HepG2 (cell line): ENCODE measurements at regions not wholly inside any gene's neighbourhood (a gene's known extent, or its start where the extent isn't known, plus 50 kb on each side); places are given as distances from the start of the nearest gene placed in this dataset.

Experiments used
- ATAC-seq: fragments of 200-7000 bp; cut with Tn5 transposase; 3 replicates; pipeline ENCODE4 v1.9.1; 2020; ENCODE audit warnings: mild to moderate bottlenecking, moderate library complexity
- BruUV-seq: library from RNA; stranded (reverse); fragments of 400-500 nt; replicated peaks from 2 replicates; lab custom pipeline; 2021; lab: Mats Ljungman, UMichigan
- CTCF ChIA-PET: fragments of 300-600 bp; formaldehyde crosslinking; extraction: SDS; loops from one replicate; lab custom pipeline; 2021; ENCODE audit warnings: low total read pairs, inconsistent platforms, low intra/inter-chr PET ratio; lab: Yijun Ruan, JAX
- POLR2A ChIA-PET: fragments of 350-600 bp; sonication (Branson Sonifier 250); formaldehyde crosslinking; loops from one replicate; lab custom pipeline; 2020; ENCODE audit warnings: antibody characterized with exemption, inconsistent platforms; lab: Yijun Ruan, JAX
- DNase-seq: peaks from one replicate; pipeline ENCODE4 v3.0.0-alpha.2; 2015; ENCODE audit warnings: low spot score
- FAIRE-seq: peaks from 3 replicates; lab custom pipeline; 2011; peaks lifted over from hg19 to GRCh38; lab: Jason Lieb, UNC
- H2AFZ ChIP-seq: one replicate; pipeline ENCODE4 v1.6.1; 2011; ENCODE audit warnings: low read length, inconsistent platforms
- H3K27ac ChIP-seq: fragments of 300-600 bp; 3 replicates; pipeline ENCODE4 v1.8.0; 2011; ENCODE audit warnings: mixed run types, mild to moderate bottlenecking, mixed read lengths, low read length, inconsistent platforms; ENCODE audit not compliant: insufficient read depth; ENCODE audit errors: extremely low read length
- H3K27me3 ChIP-seq, 2 experiments: fragments of 200-600 bp in 1 of 2; 2 replicates in 1 of 2; 3 replicates in 1 of 2; pipeline versions ENCODE4 v1.6.0 to v1.8.0; 2011; ENCODE audit warnings: low read length in 2 of 2, mild to moderate bottlenecking in 2 of 2, moderate library complexity in 2 of 2, inconsistent platforms in 1 of 2; ENCODE audit not compliant: insufficient read depth in 2 of 2, control insufficient read depth in 1 of 2
- H3K36me3 ChIP-seq, 2 experiments: fragments of 200-600 bp in 1 of 2; replicated peaks in 1 of 2; 2 replicates in 1 of 2; 3 replicates in 1 of 2; pipeline versions ENCODE4 v1.5.1 to v1.8.0; 2011; ENCODE audit warnings: low read length in 2 of 2, inconsistent platforms in 1 of 2; ENCODE audit not compliant: insufficient read depth in 2 of 2, control insufficient read depth in 1 of 2
- H3K4me1 ChIP-seq: 2 replicates; pipeline ENCODE4 v1.5.1; 2012; ENCODE audit warnings: low read length, inconsistent platforms; ENCODE audit not compliant: insufficient read depth
- H3K4me2 ChIP-seq: 2 replicates; pipeline ENCODE4 v1.6.0; 2011; ENCODE audit warnings: low read depth, low read length, inconsistent platforms
- H3K4me3 ChIP-seq, 3 experiments: fragments of 200-600 bp in 1 of 3; sonication (generic), shearing (Covaris generic) in 1 of 3; replicated peaks in 1 of 3; 2 replicates each; pipeline ENCODE4 v1.5.1; 2011 to 2016; ENCODE audit warnings: low read length in 3 of 3, inconsistent platforms in 2 of 3, low read depth in 2 of 3, mild to moderate bottlenecking in 2 of 3, control low read depth in 1 of 3, mixed read lengths in 1 of 3; ENCODE audit not compliant: insufficient read depth in 1 of 3
- H3K79me2 ChIP-seq: one replicate; pipeline ENCODE4 v1.6.1; 2011; ENCODE audit warnings: low read length, inconsistent platforms; ENCODE audit not compliant: insufficient read depth
- H3K9ac ChIP-seq: 2 replicates; pipeline ENCODE4 v1.6.0; 2011; ENCODE audit warnings: mild to moderate bottlenecking, low read depth, low read length, inconsistent platforms; ENCODE audit not compliant: insufficient read depth
- H3K9me3 ChIP-seq: 2 replicates; pipeline ENCODE4 v1.5.1; 2012; ENCODE audit warnings: mild to moderate bottlenecking, low read length
- H4K20me1 ChIP-seq: 2 replicates; pipeline ENCODE4 v1.6.0; 2011; ENCODE audit warnings: inconsistent platforms, mild to moderate bottlenecking, low read length, moderate library complexity; ENCODE audit not compliant: insufficient read depth
- CEBPG ChIP-seq: IDR thresholded peaks from 2 replicates; pipeline ENCODE4 v1.6.1; 2016
- CERS6 ChIP-seq: sonication (generic); formaldehyde crosslinking; IDR thresholded peaks from 2 replicates; pipeline ENCODE4 v1.5.0; 2020; ENCODE audit warnings: missing genetic modification reagents
- HMGA1 ChIP-seq: sonication (generic); formaldehyde crosslinking; conservative IDR thresholded peaks from 2 replicates; pipeline ENCODE4 v1.4.0; 2020; ENCODE audit warnings: missing genetic modification reagents
- HNRNPUL1 ChIP-seq: fragments of 200-400 bp; formaldehyde crosslinking; IDR thresholded peaks from 2 replicates; pipeline ENCODE4 v1.6.1; 2017; ENCODE audit warnings: low read depth, mild to moderate bottlenecking, low read length, moderate library complexity
- MAFF ChIP-seq: IDR thresholded peaks from 2 replicates; pipeline ENCODE4 v1.6.1; 2011; ENCODE audit warnings: low read depth, low read length, improper control_type of control experiment
- MAFK ChIP-seq, 2 experiments: IDR thresholded peaks in 1 of 2; conservative IDR thresholded peaks in 1 of 2; 2 replicates each; pipeline ENCODE4 v1.6.1; 2011; ENCODE audit warnings: improper control_type of control experiment in 2 of 2, low read length in 2 of 2
- SOX13 ChIP-seq, 3 experiments: fragments of 450-650 bp in 1 of 3; sonication (generic) in 1 of 3; formaldehyde crosslinking in 1 of 3; IDR thresholded peaks in 2 of 3; conservative IDR thresholded peaks in 1 of 3; 2 replicates each; pipeline versions ENCODE4 v1.5.0 to v1.6.1; 2016 to 2020; ENCODE audit warnings: antibody characterized with exemption in 1 of 3, mild to moderate bottlenecking in 1 of 3, missing compliant biosample characterization in 1 of 3, missing genetic modification reagents in 1 of 3, moderate library complexity in 1 of 3
- ZNF24 ChIP-seq: fragments of 450-650 bp; IDR thresholded peaks from 2 replicates; pipeline ENCODE4 v1.6.1; 2017; ENCODE audit warnings: antibody characterized with exemption, mild to moderate bottlenecking
- ZNF292 ChIP-seq: sonication (generic); formaldehyde crosslinking; IDR thresholded peaks from 2 replicates; pipeline ENCODE4 v1.8.1; 2022; ENCODE audit warnings: mild to moderate bottlenecking, low read depth, missing genetic modification reagents, borderline replicate concordance
- WGBS: methylation state at CpG from one replicate; pipeline ENCODE4 v1.1.6; 2017; ENCODE audit warnings: low lambda C conversion rate; 5-methylcytosine and 5-hydroxymethylcytosine counted together
- in situ Hi-C: cut with HindIII; loops from 2 replicates; pipeline ENCODE4 v1.10.0; 2017; ENCODE audit warnings: low pct_unique_long_range_greater_than_20kb; ENCODE audit not compliant: extremely low pct_ligation_motif_present
- intact Hi-C: fragments of 100-400 bp; cut with micrococcal nuclease; formaldehyde crosslinking; loops from one replicate; pipeline ENCODE4 v1.10.0; 2022; ENCODE audit not compliant: unreplicated experiment

- no peak overlapping the region for H3K4me3 ChIP-seq
- no peaks in the 10 kb centered on the region for H3K27me3 ChIP-seq
- H4K20me1 ChIP-seq: no peaks in the 10 kb centered on the region
- no peaks in the 10 kb centered on the region for H3K4me1 ChIP-seq
- POLR2A ChIA-PET: no interaction called here
- FAIRE-seq (no peak), DNase-seq (no peak), ATAC-seq (no peak)
- H3K27ac ChIP-seq: no peak overlapping the region
- H3K79me2 ChIP-seq: no peaks in the 10 kb centered on the region
- H3K9me3 ChIP-seq: no peaks in the 10 kb centered on the region
- CTCF ChIA-PET: no interaction called here
- H3K4me2 ChIP-seq: no peak overlapping the region
- H2AFZ ChIP-seq: no peak overlapping the region
- TF ChIP-seq ZNF24 (no peak), HNRNPUL1 (no peak), HMGA1 (no peak), CERS6 (no peak), CEBPG (CRISPR knock-in tag) (no peak)
- no peaks in the 10 kb centered on the region for H3K36me3 ChIP-seq
- in situ Hi-C loops: no loop called here
- intact Hi-C loops: no loop called here
- H3K9ac ChIP-seq: no peak overlapping the region
- no TSS peak for BruUV-seq
- WGBS: 6% methylated on average over 2 of the region's 2 CpGs
These were observed 77.5 kb upstream of the CD163 start for GRCh38 chr12:7581046-7581445.

GRCh38 chr12:7571257-7571656, 67.7 kb upstream of the CD163 start:
- Histone ChIP-seq H3K4me1 (no peaks in the 10 kb centered on the region), H3K36me3 (no peaks in the 10 kb centered on the region), H3K27me3 (no peaks in the 10 kb centered on the region), H3K4me2 (no peak overlapping the region), H4K20me1 (no peaks in the 10 kb centered on the region), H3K79me2 (no peaks in the 10 kb centered on the region), H3K9me3 (no peaks in the 10 kb centered on the region), H3K4me3 (no peak overlapping the region), H3K9ac (no peak overlapping the region), H3K27ac (no peak overlapping the region), H2AFZ (no peak overlapping the region)
- DNase-seq (no peak), ATAC-seq (no peak), FAIRE-seq (no peak)
- POLR2A ChIA-PET: no interaction called here
- intact Hi-C loops (no loop called here), in situ Hi-C loops (no loop called here)
- WGBS: 3% methylated on average over 1 of the region's 1 CpG
- CTCF ChIA-PET: no interaction called here
- no peak for TF ChIP-seq ZNF292 (CRISPR knock-in tag)
- peak in 1 of 2 experiments; percentile 48; a peak in 2 of 4 replicates for TF ChIP-seq MAFK (conservative IDR thresholded peaks at IDR 0.05 in 1 of 2, IDR thresholded peaks at IDR 0.05 in 1 of 2; ENCODE audit: low read length in 2 of 2)
- peak; percentile 48; the same call in 1 of the 2 replicates for TF ChIP-seq MAFF
- TF ChIP-seq SOX13 (IDR thresholded peaks at IDR 0.05): no peak
- TF ChIP-seq SOX13 (CRISPR knock-in tag; conservative IDR thresholded peaks at IDR 0.05 in 1 of 2, IDR thresholded peaks at IDR 0.05 in 1 of 2): no peak
- no TSS peak for BruUV-seq
